C4-2B (cell line): ENCODE measurements at regions not wholly inside any gene's neighbourhood (a gene's known extent, or its start where the extent isn't known, plus 50 kb on each side); places are given as distances from the start of the nearest gene placed in this dataset.

Experiments
- H3K27ac ChIP-seq: fragments of 450-650 bp; 2 replicates; pipeline ENCODE4 v1.5.1; 2017
- ZFX ChIP-seq: fragments of 450-650 bp; IDR thresholded peaks from 2 replicates; pipeline ENCODE4 v1.6.1; 2017
- TF ChIP-seq, protein P1 (sequence below): fragments of 450-650 bp; conservative IDR thresholded peaks from 2 replicates; pipeline ENCODE4 v1.5.1; 2017; ENCODE audit warnings: mild to moderate bottlenecking

DNA sequence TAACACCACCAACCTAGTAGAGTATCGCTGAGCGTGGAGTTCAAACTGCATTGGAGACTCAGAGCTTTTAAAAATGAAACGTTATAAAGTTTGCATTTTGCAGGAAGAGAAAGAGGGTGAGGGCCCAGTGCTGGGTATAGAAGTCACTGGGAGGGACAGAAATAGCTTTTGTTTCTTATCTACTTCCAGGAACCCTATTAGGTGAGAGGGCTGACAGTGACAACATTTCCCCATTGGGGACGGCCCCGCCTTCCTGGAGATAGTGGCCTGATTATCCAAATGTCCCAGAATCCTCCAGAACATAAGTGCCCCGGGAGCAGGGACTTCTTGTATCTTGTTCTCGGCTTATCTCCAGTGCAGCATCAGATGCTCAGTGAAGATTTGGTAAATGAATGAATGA, 574.9 kb downstream of the PTPRU start:
- H3K27ac ChIP-seq, result no peak overlapping the region
- TF ChIP-seq, protein P1, sequence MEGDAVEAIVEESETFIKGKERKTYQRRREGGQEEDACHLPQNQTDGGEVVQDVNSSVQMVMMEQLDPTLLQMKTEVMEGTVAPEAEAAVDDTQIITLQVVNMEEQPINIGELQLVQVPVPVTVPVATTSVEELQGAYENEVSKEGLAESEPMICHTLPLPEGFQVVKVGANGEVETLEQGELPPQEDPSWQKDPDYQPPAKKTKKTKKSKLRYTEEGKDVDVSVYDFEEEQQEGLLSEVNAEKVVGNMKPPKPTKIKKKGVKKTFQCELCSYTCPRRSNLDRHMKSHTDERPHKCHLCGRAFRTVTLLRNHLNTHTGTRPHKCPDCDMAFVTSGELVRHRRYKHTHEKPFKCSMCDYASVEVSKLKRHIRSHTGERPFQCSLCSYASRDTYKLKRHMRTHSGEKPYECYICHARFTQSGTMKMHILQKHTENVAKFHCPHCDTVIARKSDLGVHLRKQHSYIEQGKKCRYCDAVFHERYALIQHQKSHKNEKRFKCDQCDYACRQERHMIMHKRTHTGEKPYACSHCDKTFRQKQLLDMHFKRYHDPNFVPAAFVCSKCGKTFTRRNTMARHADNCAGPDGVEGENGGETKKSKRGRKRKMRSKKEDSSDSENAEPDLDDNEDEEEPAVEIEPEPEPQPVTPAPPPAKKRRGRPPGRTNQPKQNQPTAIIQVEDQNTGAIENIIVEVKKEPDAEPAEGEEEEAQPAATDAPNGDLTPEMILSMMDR, result no peak
- TF ChIP-seq ZFX, result no peak

DNA sequence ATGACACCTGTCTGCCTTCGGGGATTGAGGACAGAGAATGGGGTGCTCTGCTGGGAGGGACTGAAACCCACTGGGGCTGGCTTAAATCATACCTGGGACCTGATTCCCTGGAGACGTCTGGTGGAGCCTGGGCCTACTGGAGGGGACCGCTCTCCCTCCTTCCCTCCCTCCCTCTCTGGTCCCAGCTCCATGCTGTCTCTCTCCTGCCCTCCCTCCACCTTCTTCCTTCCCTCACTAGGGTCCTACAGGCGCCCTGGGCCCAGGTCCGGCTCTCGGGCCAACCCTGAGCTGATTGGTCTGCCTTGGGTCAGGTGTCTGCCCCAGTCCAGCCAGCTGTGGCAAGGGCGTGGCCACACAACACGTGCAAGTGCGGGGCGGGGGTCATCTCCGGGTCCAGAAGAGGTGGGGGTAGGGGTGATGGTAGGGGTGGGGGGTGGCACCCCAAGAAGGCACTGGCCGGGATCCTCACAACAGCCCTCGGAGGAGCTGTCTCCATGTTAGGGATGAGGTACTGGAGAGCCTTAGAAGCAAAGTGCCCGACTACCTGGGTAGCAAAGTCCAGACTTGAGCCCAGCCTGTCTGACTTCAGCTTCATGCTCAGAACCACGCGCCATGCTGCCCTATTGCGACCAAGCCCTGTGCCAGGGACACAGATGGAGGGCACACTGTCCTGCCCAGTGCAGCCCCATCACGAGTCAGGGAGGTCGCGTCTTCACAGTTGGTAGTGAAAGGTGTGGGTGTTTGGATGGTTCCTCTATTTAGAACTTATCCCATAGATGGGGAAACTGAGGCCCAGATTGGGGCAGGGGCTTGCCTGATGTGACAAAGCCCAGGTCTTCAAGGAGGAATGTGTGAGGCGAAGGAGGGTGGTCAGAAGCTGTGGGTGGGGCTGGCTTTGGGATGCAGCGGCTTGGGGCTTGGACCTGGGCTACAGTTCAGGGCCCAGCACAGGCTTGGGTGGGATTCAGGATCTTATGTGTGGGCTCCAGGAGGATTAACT, 574.1 kb downstream of the PTPRU start:
- no peak overlapping the region for H3K27ac ChIP-seq
- no peak for TF ChIP-seq ZFX

DNA sequence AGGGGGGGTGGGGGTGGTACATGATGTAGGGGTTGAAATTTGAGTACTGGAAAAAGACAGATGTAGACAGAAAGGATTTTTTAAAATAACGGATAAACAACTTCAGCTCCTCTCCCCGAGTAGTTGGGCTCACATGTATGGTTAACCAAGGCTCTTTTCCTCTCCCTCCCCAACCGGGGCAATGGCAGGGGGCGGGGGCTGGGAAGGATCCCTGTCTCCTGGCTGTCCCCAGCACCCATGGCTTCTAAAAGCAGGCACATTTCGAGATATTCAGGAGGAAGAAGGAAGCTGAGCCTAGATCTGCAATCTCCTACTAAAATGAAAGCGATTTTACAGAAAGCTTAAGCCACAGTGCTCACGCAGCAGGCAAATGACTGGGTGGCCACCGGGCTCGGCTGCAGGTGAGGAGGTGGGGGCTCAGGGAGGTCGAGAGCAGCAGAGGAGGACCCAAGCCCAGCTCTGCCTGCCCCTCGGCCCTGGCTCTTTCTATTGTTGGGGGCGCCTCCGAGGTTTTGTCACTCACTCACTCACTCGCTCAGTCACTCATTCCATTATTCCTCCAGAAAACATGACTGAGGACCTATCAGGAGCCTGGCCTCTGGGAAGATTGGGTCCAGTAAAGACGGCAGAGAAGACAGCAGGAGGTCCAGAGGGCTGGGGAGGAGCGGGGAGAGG, 573.3 kb downstream of the PTPRU start:
- no peak for TF ChIP-seq ZFX
- TF ChIP-seq, protein P1, result no peak
- no peak overlapping the region for H3K27ac ChIP-seq

DNA sequence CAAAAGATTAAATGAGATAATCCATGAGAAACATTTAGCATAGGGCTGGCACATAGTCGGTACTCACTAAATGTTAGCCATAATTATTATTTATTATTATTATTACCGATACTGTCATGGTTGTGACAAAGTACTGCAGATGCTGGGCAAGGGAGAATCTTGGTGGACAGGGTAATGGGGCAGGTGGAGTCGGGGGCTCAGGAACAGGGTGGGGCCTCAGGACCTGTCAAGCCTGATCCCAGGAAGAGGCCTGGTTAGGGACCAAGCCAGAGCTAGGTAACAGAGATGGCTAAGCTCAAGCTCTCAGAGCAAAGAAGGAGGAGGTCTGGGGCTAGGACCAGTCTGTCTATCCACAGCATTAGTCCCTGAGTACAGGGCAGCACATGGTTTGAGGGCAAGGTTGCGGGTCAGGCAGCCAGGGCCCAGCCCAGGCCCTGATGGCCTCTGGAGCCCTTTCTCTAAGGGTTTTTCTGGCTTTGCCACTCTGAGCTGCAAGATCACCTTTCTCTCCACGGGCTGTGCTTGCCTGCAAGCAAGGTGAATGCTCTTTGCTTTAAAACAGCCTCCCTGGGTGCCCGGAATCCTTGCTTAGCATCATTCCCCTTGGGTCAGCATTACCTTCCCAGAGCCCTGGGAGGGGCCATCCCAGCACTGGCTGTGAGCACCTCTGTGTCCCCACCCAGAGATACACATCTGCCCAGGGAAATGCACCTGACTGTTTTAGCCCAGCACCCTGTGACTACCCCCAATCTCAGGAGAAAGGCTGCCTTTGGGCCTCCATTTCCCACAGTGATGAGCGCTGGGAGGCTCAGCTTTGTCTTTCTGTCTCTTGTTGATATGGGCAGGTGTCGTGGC, 572.0 kb downstream of the PTPRU start:
- TF ChIP-seq, protein P1, result no peak
- no peak overlapping the region for H3K27ac ChIP-seq

DNA sequence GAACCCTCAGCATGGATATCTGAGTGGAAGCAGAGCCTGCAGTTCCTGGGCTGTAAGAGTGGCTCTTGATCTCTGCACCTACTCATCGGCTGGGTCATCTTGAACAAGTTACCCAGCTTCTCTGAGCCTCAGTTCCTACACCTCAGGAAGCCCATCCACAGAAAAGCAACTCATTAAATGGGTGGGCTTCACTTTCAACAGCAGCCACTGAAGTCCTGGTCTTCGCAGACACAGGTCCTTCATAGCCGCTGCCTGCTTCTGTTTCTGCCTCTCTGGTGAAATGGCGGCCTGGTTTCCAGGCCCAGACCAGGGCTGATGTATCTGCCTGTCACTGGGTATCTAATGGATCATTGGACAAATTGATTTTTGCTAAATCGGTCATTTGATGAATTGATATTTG, 571.4 kb downstream of the PTPRU start:
- no peak for TF ChIP-seq ZFX
- TF ChIP-seq, protein P1, result no peak

DNA sequence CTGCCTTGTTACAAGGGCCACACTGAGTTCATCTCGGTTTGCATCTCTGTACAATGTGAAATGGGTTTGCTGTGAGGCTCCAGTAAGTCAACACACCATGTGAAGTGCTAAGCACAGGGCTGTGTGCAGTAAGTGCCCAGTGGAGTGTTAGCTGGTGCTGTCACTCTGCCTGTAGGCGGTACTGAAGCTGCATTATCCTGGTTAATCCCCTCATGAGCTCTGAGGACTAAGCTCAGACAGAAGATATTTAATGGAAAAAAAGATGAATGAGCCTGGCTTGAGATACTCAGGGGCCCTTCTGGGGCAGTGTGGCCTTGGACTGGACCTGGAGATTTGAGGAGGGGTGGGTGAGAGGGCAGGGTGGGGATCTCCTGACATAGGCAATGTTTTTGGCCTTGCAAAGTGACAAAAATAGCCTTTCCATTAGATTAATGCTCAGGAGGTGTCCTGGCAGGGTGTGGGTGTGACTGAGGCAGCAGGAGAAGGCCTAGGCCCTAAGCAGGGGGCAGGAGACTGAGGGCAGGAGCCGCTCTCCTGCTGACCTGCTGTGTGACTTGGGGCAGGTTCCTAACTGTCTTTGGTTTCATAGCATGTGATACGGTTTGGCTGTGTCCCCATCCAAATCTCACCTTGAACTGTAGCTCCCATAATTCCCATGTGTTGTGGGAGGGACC, 570.5 kb downstream of the PTPRU start:
- TF ChIP-seq ZFX, result no peak
- TF ChIP-seq, protein P1, result no peak
- H3K27ac ChIP-seq, result no peak overlapping the region

More for the DNA sequence above, 571.4 kb downstream of the PTPRU start:
- H3K27ac ChIP-seq, result no peak overlapping the region

DNA sequence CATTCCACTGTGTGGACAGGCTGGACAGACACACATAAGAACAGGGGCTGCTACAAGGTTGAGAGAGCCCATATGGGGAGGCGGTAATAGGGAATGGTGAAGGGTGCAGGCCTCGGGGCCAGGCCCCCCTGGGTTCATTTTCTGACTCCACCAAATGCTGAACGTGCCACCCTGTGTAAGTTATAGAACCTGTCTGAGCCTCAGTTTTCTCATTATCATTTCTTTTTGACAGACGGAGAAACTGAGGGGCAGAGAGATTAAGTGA, 569.5 kb downstream of the PTPRU start:
- H3K27ac ChIP-seq, result no peak overlapping the region
- TF ChIP-seq ZFX, result no peak
